Activated naive CD8-positive, alpha-beta T cell treated with anti-CD3 and anti-CD28 coated beads, Interleukin-2, amount 10 ng/mL, durations not matched to agents 7 days and 5 days (primary cell): ENCODE measurements at regions not wholly inside any gene's neighbourhood (a gene's known extent, or its start where the extent isn't known, plus 50 kb on each side); places are given as distances from the start of the nearest gene placed in this dataset.

Experiments
- ATAC-seq: fragments of 150-1000 bp; cut with Tn5 transposase; one replicate; pipeline ENCODE4 v1.10.0; 2021; ENCODE audit warnings: low read depth, moderate library complexity
- POLR2A ChIA-PET: fragments of 350-600 bp; sonication (Branson Sonifier 250); formaldehyde crosslinking; loops from one replicate; lab custom pipeline; 2021; ENCODE audit warnings: antibody characterized with exemption; lab: Charles Lee
- DNase-seq: peaks from one replicate; pipeline ENCODE4 v3.0.0; 2021
- H3K27ac Mint-ChIP-seq: one replicate; pipeline ENCODE4 v1.8.0; 2022; ENCODE audit warnings: mild to moderate bottlenecking, mixed read lengths
- H3K27me3 Mint-ChIP-seq: one replicate; pipeline ENCODE4 v1.8.0; 2022; ENCODE audit warnings: mild to moderate bottlenecking, moderate library complexity, mixed read lengths
- H3K36me3 Mint-ChIP-seq: one replicate; pipeline ENCODE4 v1.8.0; 2021; ENCODE audit warnings: mild to moderate bottlenecking, mixed read lengths
- H3K4me1 Mint-ChIP-seq: one replicate; pipeline ENCODE4 v1.8.0; 2021; ENCODE audit warnings: mixed read lengths
- H3K4me3 Mint-ChIP-seq: one replicate; pipeline ENCODE4 v1.8.0; 2022; ENCODE audit warnings: mild to moderate bottlenecking, moderate library complexity, mixed read lengths
- H3K9me3 Mint-ChIP-seq: one replicate; pipeline ENCODE4 v1.8.0; 2021; ENCODE audit warnings: mixed read lengths

DNA sequence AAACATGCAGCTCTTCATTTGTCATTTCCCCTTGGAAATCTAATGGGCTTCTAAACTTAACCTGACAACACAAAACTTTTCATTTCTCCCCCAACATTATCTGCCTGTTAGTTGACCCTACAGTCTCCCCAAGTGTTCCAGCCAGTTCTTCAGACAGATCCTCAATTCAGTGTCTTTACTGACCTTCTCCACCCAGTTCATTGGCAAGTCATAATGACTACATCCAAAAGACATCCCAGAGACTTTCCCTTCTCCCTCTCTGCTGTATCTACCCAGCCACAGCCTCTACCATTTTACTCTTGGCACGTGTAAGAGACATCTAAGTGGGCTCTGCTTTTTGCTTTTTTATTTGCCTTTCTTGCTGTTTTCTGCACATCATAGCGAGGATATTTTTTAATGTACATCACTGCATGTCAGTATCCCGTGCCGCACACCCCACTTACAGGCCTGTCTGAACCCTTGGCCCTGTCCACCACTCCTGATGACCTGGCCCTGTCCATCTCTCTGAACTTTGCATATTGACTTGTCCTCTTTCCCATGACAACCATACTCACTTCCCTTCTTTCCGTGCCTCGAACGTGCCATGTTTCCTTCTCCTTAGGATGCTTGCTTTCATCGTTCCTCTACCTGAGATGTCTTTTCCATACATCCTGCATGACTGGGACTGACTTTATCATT, 391.9 kb downstream of the IRS2 start:
- Mint-ChIP-seq H3K4me1 (no peaks in the 10 kb centered on the region), H3K4me3 (no peak overlapping the region), H3K27me3 (no peaks in the 10 kb centered on the region), H3K9me3 (no peaks in the 10 kb centered on the region), H3K27ac (no peak overlapping the region), H3K36me3 (no peaks in the 10 kb centered on the region)
- POLR2A ChIA-PET, result no interaction called here
- DNase-seq (no peak), ATAC-seq (no peak)

DNA sequence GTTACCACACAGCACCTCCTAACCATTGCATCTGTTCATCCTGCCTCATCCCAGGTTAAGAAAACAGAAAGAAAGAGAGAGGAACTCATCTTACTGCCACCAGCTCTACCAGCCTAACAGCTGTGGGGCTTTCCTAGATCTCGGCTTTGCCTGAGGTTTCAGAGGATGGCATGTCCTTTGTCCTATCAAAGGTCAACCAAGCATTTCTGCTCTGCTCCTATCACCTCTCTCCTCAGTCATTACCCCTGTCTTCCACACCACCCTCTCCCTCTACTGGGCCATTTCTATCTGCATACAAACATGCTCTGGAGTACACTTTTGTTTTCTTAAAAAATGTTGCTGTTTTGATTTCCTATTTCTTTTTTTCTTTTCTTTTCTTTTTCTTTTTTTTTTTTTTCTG, 393.3 kb downstream of the IRS2 start:
- no peak overlapping the region for H3K4me3 Mint-ChIP-seq
- POLR2A ChIA-PET, result no interaction called here

DNA sequence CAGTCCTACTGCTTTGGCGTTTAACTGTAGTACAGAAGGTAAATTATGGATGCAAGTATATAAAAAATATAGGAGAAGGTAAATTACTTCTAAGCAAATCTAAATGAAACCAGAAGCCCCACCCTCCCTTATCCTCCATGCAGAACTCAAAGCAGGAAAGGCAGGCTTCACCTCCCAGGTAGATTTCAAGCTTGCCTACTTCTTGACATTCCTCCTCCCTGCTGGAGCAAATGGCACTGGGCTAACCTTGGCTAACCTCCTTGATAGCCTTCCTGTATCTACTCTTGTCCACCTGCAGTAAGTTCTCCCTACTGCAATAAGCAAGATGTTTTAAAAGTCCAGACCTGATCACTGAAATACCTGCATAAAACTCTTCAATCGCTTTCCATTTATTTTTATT, 396.0 kb downstream of the IRS2 start:
- H3K27ac Mint-ChIP-seq, result no peak overlapping the region
- H3K27me3 Mint-ChIP-seq, result no peaks in the 10 kb centered on the region
- no peak for ATAC-seq
- no peaks in the 10 kb centered on the region for H3K4me1 Mint-ChIP-seq
- DNase-seq, result no peak
- H3K36me3 Mint-ChIP-seq, result no peaks in the 10 kb centered on the region
- no peak overlapping the region for H3K4me3 Mint-ChIP-seq
- POLR2A ChIA-PET, result no interaction called here
- H3K9me3 Mint-ChIP-seq, result no peaks in the 10 kb centered on the region

More for the DNA sequence above, 393.3 kb downstream of the IRS2 start:
- DNase-seq (no peak), ATAC-seq (no peak)
- H3K27ac Mint-ChIP-seq, result no peak overlapping the region
- no peaks in the 10 kb centered on the region for H3K4me1 Mint-ChIP-seq
- no peaks in the 10 kb centered on the region for H3K36me3 Mint-ChIP-seq
- H3K27me3 Mint-ChIP-seq, result no peaks in the 10 kb centered on the region
- H3K9me3 Mint-ChIP-seq, result no peaks in the 10 kb centered on the region

DNA sequence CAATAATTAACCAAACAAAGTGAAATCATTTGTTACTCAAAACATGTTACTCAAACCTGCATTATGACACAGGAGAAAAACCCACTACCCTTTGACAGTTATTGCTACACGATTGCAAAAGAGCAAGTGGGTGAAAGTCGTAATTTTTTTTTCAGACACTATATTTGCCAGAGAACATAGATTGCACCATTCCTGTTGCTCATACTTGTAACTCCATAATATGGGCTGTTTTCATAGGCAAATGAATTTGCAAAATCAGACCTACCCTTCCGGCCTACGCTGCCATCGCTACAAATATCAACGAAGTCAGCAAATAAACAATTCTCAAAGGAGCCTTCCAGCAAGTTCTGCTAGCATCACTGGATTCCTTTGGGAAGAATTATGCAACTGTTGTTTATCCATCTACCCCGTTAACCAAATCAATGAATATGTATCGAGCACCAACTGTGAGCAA, 396.5 kb downstream of the IRS2 start:
- H3K36me3 Mint-ChIP-seq, result no peaks in the 10 kb centered on the region
- ATAC-seq (no peak), DNase-seq (no peak)
- no peaks in the 10 kb centered on the region for H3K27me3 Mint-ChIP-seq
- H3K9me3 Mint-ChIP-seq, result no peaks in the 10 kb centered on the region
- no peak overlapping the region for H3K27ac Mint-ChIP-seq
- H3K4me1 Mint-ChIP-seq, result no peaks in the 10 kb centered on the region
- POLR2A ChIA-PET, result no interaction called here
- H3K4me3 Mint-ChIP-seq, result no peak overlapping the region

- ATAC-seq (no peak), DNase-seq (no peak)
- POLR2A ChIA-PET, result no interaction called here
- no peak overlapping the region for H3K27ac Mint-ChIP-seq
- no peaks in the 10 kb centered on the region for H3K4me1 Mint-ChIP-seq
- H3K4me3 Mint-ChIP-seq, result no peak overlapping the region
- H3K27me3 Mint-ChIP-seq, result no peaks in the 10 kb centered on the region
- H3K36me3 Mint-ChIP-seq, result no peaks in the 10 kb centered on the region
- H3K9me3 Mint-ChIP-seq, result no peaks in the 10 kb centered on the region
Observed at GRCh38 chr13:109389456-109389855, 396.9 kb downstream of the IRS2 start.

- ATAC-seq (no peak), DNase-seq (no peak)
- Mint-ChIP-seq H3K36me3 (no peaks in the 10 kb centered on the region), H3K27me3 (no peaks in the 10 kb centered on the region), H3K27ac (no peak overlapping the region), H3K9me3 (no peaks in the 10 kb centered on the region), H3K4me3 (no peak overlapping the region), H3K4me1 (no peaks in the 10 kb centered on the region)
- POLR2A ChIA-PET, result no interaction called here
Observed at GRCh38 chr13:109387471-109387870, 398.9 kb downstream of the IRS2 start.

DNA sequence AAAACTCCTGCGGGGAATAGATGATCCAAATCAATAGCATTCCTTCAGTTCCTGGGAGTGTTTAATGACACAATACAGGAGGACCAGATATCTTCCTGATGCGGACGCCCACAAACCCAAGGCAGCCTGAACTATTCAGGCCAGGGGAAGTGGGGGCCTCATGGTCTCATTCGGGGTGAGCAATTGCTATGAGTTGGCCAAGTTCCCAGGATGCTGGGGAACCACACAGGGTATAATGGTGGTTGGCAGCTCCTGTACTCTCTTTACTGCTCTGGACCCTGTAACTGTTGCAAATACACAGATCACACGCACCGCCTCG, 401.2 kb downstream of the IRS2 start:
- Mint-ChIP-seq H3K4me1 (no peaks in the 10 kb centered on the region), H3K9me3 (no peaks in the 10 kb centered on the region), H3K4me3 (no peak overlapping the region), H3K27me3 (no peaks in the 10 kb centered on the region), H3K27ac (no peak overlapping the region), H3K36me3 (no peaks in the 10 kb centered on the region)
- ATAC-seq (no peak), DNase-seq (no peak)
- POLR2A ChIA-PET, result no interaction called here

DNA sequence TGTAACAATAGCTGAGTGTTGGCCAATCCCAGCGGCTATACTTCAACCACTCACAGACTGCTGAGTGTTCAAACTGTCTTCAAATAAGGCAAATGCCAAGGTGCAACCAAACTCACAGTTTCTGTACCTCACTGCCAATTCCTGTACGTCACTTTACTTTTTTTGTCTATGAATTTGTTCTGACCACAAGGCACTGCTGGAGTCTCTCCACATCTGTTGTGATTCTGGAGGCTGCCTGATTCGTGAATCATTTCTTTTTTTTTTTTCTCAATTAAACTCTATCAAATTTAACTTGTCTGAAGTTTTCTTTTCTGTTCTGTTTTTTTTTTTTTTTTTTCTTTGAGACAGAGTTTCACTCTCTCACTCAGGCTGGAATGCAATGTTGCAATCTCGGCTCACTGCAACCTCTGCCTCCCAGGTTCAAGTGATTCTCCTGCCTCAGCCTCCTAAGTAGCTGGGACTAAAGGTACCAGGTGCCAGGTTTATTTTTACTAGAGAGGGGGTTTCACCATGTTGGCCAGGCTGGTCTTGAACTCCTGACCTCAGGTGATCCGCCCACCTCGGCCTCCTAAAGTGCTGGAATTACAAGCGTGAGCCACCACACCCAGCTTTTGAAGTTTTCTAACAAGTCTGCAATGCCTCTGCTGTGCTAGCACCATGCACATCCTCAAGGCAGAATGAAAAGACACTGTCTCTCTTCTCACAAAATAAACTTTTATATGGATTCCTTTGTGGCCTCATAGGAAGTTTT, 401.7 kb downstream of the IRS2 start:
- no peaks in the 10 kb centered on the region for H3K36me3 Mint-ChIP-seq
- ATAC-seq, result no peak
- no peak for DNase-seq
- H3K4me1 Mint-ChIP-seq, result no peaks in the 10 kb centered on the region
- H3K4me3 Mint-ChIP-seq, result no peak overlapping the region
- H3K27ac Mint-ChIP-seq, result no peak overlapping the region
- H3K9me3 Mint-ChIP-seq, result no peaks in the 10 kb centered on the region
- POLR2A ChIA-PET, result no interaction called here
- H3K27me3 Mint-ChIP-seq, result no peaks in the 10 kb centered on the region

- POLR2A ChIA-PET, result no interaction called here
- no peaks in the 10 kb centered on the region for H3K36me3 Mint-ChIP-seq
- H3K27me3 Mint-ChIP-seq, result peaks cover 2% of the 10 kb centered on the region
- no peaks in the 10 kb centered on the region for H3K9me3 Mint-ChIP-seq
- H3K27ac Mint-ChIP-seq, result no peak overlapping the region
- H3K4me1 Mint-ChIP-seq, result no peaks in the 10 kb centered on the region
- no peak overlapping the region for H3K4me3 Mint-ChIP-seq
- ATAC-seq (no peak), DNase-seq (no peak)
Observed at GRCh38 chr13:109383683-109384082, 402.7 kb downstream of the IRS2 start.

DNA sequence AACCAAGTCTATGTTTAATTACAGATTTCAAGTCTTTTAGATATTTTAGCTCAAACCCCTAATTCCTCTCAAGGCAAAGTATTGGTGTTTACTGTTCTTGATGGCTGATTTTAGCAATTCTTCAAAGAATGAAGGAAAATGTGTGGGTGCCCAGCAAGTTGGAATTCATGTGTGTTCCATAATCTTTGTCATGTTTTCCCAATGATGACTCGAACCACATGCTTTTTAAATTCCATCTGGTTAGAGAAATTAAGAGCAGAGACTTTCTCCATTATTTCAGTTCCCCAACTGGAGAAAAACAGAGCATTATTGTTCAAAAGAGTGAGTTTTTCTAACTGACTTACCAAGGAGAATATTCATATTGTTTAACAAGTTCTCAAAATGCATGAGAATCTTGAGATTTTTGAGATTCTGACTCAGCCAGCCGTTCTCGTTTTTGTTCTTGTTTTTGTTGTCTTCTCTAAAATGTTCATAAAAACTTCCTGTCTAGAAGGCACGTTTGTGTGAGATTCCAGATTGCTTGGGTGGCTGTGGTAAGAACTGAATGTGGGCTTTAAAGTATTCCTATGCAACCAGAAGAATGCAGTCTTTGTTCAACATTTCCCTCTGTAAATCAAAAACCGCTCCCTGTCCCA, 404.7 kb downstream of the IRS2 start:
- Mint-ChIP-seq H3K4me3 (no peak overlapping the region), H3K27ac (no peak overlapping the region), H3K36me3 (no peaks in the 10 kb centered on the region), H3K4me1 (no peaks in the 10 kb centered on the region), H3K9me3 (no peaks in the 10 kb centered on the region), H3K27me3 (peaks cover 2% of the 10 kb centered on the region)
- POLR2A ChIA-PET, result no interaction called here
- no peak for DNase-seq
- ATAC-seq, result no peak

- POLR2A ChIA-PET, result no interaction called here
- DNase-seq (no peak), ATAC-seq (no peak)
- Mint-ChIP-seq H3K27ac (no peak overlapping the region), H3K27me3 (peaks cover 2% of the 10 kb centered on the region), H3K9me3 (no peaks in the 10 kb centered on the region), H3K36me3 (no peaks in the 10 kb centered on the region), H3K4me1 (no peaks in the 10 kb centered on the region), H3K4me3 (no peak overlapping the region)
Observed at GRCh38 chr13:109380457-109380856, 405.9 kb downstream of the IRS2 start.

DNA sequence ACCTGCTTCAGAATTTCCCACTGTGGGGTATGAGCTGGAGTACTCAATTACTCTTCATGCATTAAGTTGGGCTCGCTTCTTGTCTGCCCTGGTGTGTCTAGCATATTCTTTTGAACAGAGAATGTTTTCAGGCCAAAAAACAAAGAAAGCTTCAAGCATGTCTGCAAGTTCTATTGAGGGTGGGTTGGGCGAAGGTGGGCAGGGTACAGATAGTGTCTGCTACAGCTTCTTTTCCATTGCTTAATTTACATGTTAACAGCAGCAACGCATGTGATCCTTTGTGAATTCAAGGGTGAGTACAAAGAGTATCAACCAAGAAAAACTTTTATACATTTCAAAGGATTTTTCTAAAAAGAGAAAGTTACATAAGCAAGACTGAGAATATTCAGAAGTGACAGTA, 406.5 kb downstream of the IRS2 start:
- Mint-ChIP-seq H3K4me3 (no peak overlapping the region), H3K27me3 (peaks cover 2% of the 10 kb centered on the region), H3K9me3 (no peaks in the 10 kb centered on the region), H3K27ac (no peak overlapping the region), H3K4me1 (no peaks in the 10 kb centered on the region), H3K36me3 (no peaks in the 10 kb centered on the region)
- POLR2A ChIA-PET, result no interaction called here
- DNase-seq (no peak), ATAC-seq (no peak)

GRCh38 chr13:109376936-109377335, 409.4 kb downstream of the IRS2 start:
- Mint-ChIP-seq H3K27me3 (peaks cover 2% of the 10 kb centered on the region), H3K4me1 (no peaks in the 10 kb centered on the region), H3K4me3 (no peak overlapping the region), H3K27ac (no peak overlapping the region), H3K36me3 (no peaks in the 10 kb centered on the region), H3K9me3 (no peaks in the 10 kb centered on the region)
- POLR2A ChIA-PET, result no interaction called here
- DNase-seq, result no peak
- no peak for ATAC-seq

GRCh38 chr13:109374609-109375200, 411.7 kb downstream of the IRS2 start:
- POLR2A ChIA-PET, result no interaction called here

More at GRCh38 chr13:109374609-109375200, 411.7 kb downstream of the IRS2 start:
- H3K36me3 Mint-ChIP-seq, result no peaks in the 10 kb centered on the region
- peaks cover 2% of the 10 kb centered on the region for H3K27me3 Mint-ChIP-seq
- no peak overlapping the region for H3K27ac Mint-ChIP-seq
- H3K4me3 Mint-ChIP-seq, result no peak overlapping the region
- H3K4me1 Mint-ChIP-seq, result no peaks in the 10 kb centered on the region
- H3K9me3 Mint-ChIP-seq, result no peaks in the 10 kb centered on the region
- DNase-seq (no peak), ATAC-seq (no peak)
